ENCODE measurements at regions not wholly inside any gene's neighbourhood (a gene's known extent, or its start where the extent isn't known, plus 50 kb on each side); places are given as distances from the start of the nearest gene placed in this dataset.

- no peak for TF ChIP-seq CTCF (IDR thresholded peaks at IDR 0.05; ENCODE audit: low read depth, low read length, poor library complexity, severe bottlenecking)
- no peak for TF ChIP-seq EZH2phosphoT487 (IDR thresholded peaks at IDR 0.05; ENCODE audit: borderline replicate concordance, low read length)
Observed at GRCh38 chr10:4617589-4617988, 208.4 kb upstream of the AKR1E2 start.
